Thyroid gland (tissue), 4 donors: ENCODE measurements at regions not wholly inside any gene's neighbourhood (a gene's known extent, or its start where the extent isn't known, plus 50 kb on each side); places are given as distances from the start of the nearest gene placed in this dataset.

Source experiments
- DNase-seq, 2 donors: peaks; one replicate each; pipeline ENCODE4 v3.0.0-alpha.2; 2019
- H3K27ac ChIP-seq, 3 donors: fragments of 200-600 bp; sonication (generic); 1 replicate in 2 of 3; 2 replicates in 1 of 3; pipeline ENCODE4 v1.5.1; 2016 to 2019; ENCODE audit warnings: mild to moderate bottlenecking in 1 of 3, moderate library complexity in 1 of 3
- H3K27me3 ChIP-seq: fragments of 200-600 bp; sonication (generic); one replicate; pipeline ENCODE4 v1.5.1; 2019
- H3K36me3 ChIP-seq, 2 donors: fragments of 200-600 bp; sonication (generic); one replicate each; pipeline ENCODE4 v1.5.1; 2016 to 2019
- H3K4me1 ChIP-seq, 2 donors: fragments of 200-600 bp; sonication (generic); one replicate each; pipeline ENCODE4 v1.5.1; 2017 to 2019
- H3K4me3 ChIP-seq, 3 donors: fragments of 200-600 bp; sonication (generic); replicated peaks in 1 of 3; 1 replicate in 2 of 3; 2 replicates in 1 of 3; pipeline ENCODE4 v1.5.1; 2016; ENCODE audit warnings: mild to moderate bottlenecking in 1 of 3
- H3K9me3 ChIP-seq: fragments of 200-600 bp; sonication (generic); one replicate; pipeline ENCODE4 v1.5.1; 2017
- CTCF ChIP-seq, 6 experiments: fragments of 200-600 bp in 3 of 6; fragments of 450-650 bp in 3 of 6; sonication (generic) in 3 of 6; IDR thresholded peaks; one replicate each; pipeline ENCODE4 v1.5.1; 2016 to 2019; ENCODE audit warnings: antibody characterized with exemption in 6 of 6, mild to moderate bottlenecking in 2 of 6, inconsistent platforms in 1 of 6, moderate library complexity in 1 of 6
- POLR2A ChIP-seq, 2 donors: fragments of 450-650 bp; IDR thresholded peaks; one replicate each; pipeline ENCODE4 v1.6.1; 2017; ENCODE audit warnings: antibody characterized with exemption in 2 of 2, mild to moderate bottlenecking in 2 of 2, moderate library complexity in 1 of 2
- WGBS, 2 donors: methylation state at CpG; one replicate each; pipeline ENCODE4 v1.1.5; 2017; 5-methylcytosine and 5-hydroxymethylcytosine counted together
- intact Hi-C: fragments of 100-400 bp; cut with DNase I; formaldehyde crosslinking; loops from one replicate; pipeline ENCODE4 v1.15.1; 2023

- Histone ChIP-seq H3K36me3 (no peaks in the 10 kb centered on the region), H3K9me3 (no peaks in the 10 kb centered on the region), H3K27ac (no peak overlapping the region), H3K27me3 (no peaks in the 10 kb centered on the region), H3K4me1 (no peaks in the 10 kb centered on the region), H3K4me3 (no peak overlapping the region)
- 94 to 100% methylated on average over 1 of the region's 1 CpG for WGBS, 2 donors
- TF ChIP-seq POLR2A (IDR thresholded peaks at IDR 0.05): no peak
- no peak for TF ChIP-seq CTCF (IDR thresholded peaks at IDR 0.05)
- intact Hi-C loops: no loop called here
- DNase-seq: no peak
These were observed 81.4 kb upstream of the EEPD1 start for GRCh38 chr7:36071605-36072004.

GRCh38 chr7:36072620-36073019, 80.4 kb upstream of the EEPD1 start:
- intact Hi-C loops: no loop called here
- Histone ChIP-seq H3K36me3 (no peaks in the 10 kb centered on the region), H3K4me1 (no peaks in the 10 kb centered on the region), H3K9me3 (no peaks in the 10 kb centered on the region), H3K4me3 (no peak overlapping the region), H3K27me3 (no peaks in the 10 kb centered on the region), H3K27ac (no peak overlapping the region)
- 85 to 86% methylated on average over 4 of the region's 4 CpGs for WGBS, 2 donors
- no peak for DNase-seq
- TF ChIP-seq CTCF (IDR thresholded peaks at IDR 0.05): no peak
- no peak for TF ChIP-seq POLR2A (IDR thresholded peaks at IDR 0.05)

- Histone ChIP-seq H3K9me3 (no peaks in the 10 kb centered on the region), H3K36me3 (no peaks in the 10 kb centered on the region), H3K4me3 (no peak overlapping the region), H3K27me3 (no peaks in the 10 kb centered on the region), H3K4me1 (no peaks in the 10 kb centered on the region), H3K27ac (no peak overlapping the region)
- TF ChIP-seq POLR2A (IDR thresholded peaks at IDR 0.05) (no peak), CTCF (IDR thresholded peaks at IDR 0.05) (no peak)
- no peak for DNase-seq
- intact Hi-C loops: no loop called here
These were observed 77.5 kb upstream of the EEPD1 start for GRCh38 chr7:36075561-36075960.

- H3K36me3 ChIP-seq: no peaks in the 10 kb centered on the region
- 81 to 86% methylated on average over 5 of the region's 5 CpGs for WGBS, 2 donors
- TF ChIP-seq CTCF (IDR thresholded peaks at IDR 0.05): no peak
- no peak for TF ChIP-seq POLR2A (IDR thresholded peaks at IDR 0.05)
- H3K27me3 ChIP-seq: no peaks in the 10 kb centered on the region
- no peak for DNase-seq
- H3K4me1 ChIP-seq: no peaks in the 10 kb centered on the region
- no peak overlapping the region for H3K4me3 ChIP-seq
- H3K27ac ChIP-seq: no peak overlapping the region
- intact Hi-C loops: no loop called here
- no peaks in the 10 kb centered on the region for H3K9me3 ChIP-seq
These were observed 77.0 kb upstream of the EEPD1 start for GRCh38 chr7:36076074-36076473.

GRCh38 chr7:36078816-36079360, 74.2 kb upstream of the EEPD1 start:
- Histone ChIP-seq H3K4me1 (no peaks in the 10 kb centered on the region), H3K27ac (no peak overlapping the region), H3K27me3 (no peaks in the 10 kb centered on the region), H3K9me3 (no peaks in the 10 kb centered on the region), H3K4me3 (no peak overlapping the region), H3K36me3 (no peaks in the 10 kb centered on the region)
- TF ChIP-seq POLR2A (IDR thresholded peaks at IDR 0.05) (no peak), CTCF (IDR thresholded peaks at IDR 0.05) (no peak)
- DNase-seq: no peak
- intact Hi-C loops: no loop called here
- WGBS, 2 donors: 91 to 96% methylated on average over 12 to 13 of the region's 13 CpGs
